GM12878 (cell line): ENCODE measurements at regions not wholly inside any gene's neighbourhood (a gene's known extent, or its start where the extent isn't known, plus 50 kb on each side); places are given as distances from the start of the nearest gene placed in this dataset.

Experiments used
- CBFB ChIP-seq: IDR thresholded peaks from 2 replicates; pipeline ENCODE4 v1.6.1; 2016; ENCODE audit warnings: antibody characterized with exemption, low read depth
- CHD2 ChIP-seq: IDR thresholded peaks from 2 replicates; pipeline ENCODE4 v1.6.1; 2011; ENCODE audit warnings: low read depth, low read length, improper control_type of control experiment, borderline replicate concordance
- JUND ChIP-seq: IDR thresholded peaks from 2 replicates; pipeline ENCODE4 v1.6.1; 2012; ENCODE audit warnings: low read depth, mild to moderate bottlenecking, low read length, improper control_type of control experiment, moderate library complexity
- NFYB ChIP-seq: IDR thresholded peaks from 2 replicates; pipeline ENCODE4 v1.6.1; 2011; ENCODE audit warnings: low read depth, mild to moderate bottlenecking, low read length, improper control_type of control experiment, moderate library complexity; ENCODE audit not compliant: insufficient read depth
- POLR2A ChIP-seq: IDR thresholded peaks from 2 replicates; pipeline ENCODE4 v1.6.1; 2011; ENCODE audit warnings: low read depth, mild to moderate bottlenecking, low read length
- RAD21 ChIP-seq: IDR thresholded peaks from 2 replicates; pipeline ENCODE4 v1.6.1; 2011; ENCODE audit warnings: mild to moderate bottlenecking, low read depth, low read length, moderate library complexity; ENCODE audit not compliant: insufficient read depth
- TBL1XR1 ChIP-seq: IDR thresholded peaks from 2 replicates; pipeline ENCODE4 v1.6.1; 2012; ENCODE audit warnings: low read depth, low read length, improper control_type of control experiment
- YY1 ChIP-seq: IDR thresholded peaks from 2 replicates; pipeline ENCODE4 v1.6.1; 2011; ENCODE audit warnings: low read depth, mild to moderate bottlenecking, low read length
- TF ChIP-seq, protein P1 (sequence below), 3 experiments: IDR thresholded peaks in 2 of 3; conservative IDR thresholded peaks in 1 of 3; 2 replicates each; pipeline ENCODE4 v1.5.1; 2011; ENCODE audit warnings: low read depth in 3 of 3, low read length in 3 of 3, mild to moderate bottlenecking in 3 of 3, control low read depth in 2 of 3, moderate library complexity in 2 of 3, inconsistent platforms in 1 of 3, mixed read lengths in 1 of 3; ENCODE audit not compliant: control insufficient read depth in 2 of 3, insufficient read depth in 1 of 3; ENCODE audit errors: extremely low read depth in 1 of 3
- TF ChIP-seq, protein P2 (sequence below): IDR thresholded peaks from 2 replicates; pipeline ENCODE4 v1.6.1; 2011; ENCODE audit warnings: low read depth, mild to moderate bottlenecking, low read length, moderate library complexity, borderline replicate concordance; ENCODE audit errors: extremely low read depth
- TF ChIP-seq, protein P3 (sequence below): fragments of 450-650 bp; IDR thresholded peaks from 2 replicates; pipeline ENCODE4 v1.6.1; 2016; ENCODE audit warnings: mild to moderate bottlenecking

DNA sequence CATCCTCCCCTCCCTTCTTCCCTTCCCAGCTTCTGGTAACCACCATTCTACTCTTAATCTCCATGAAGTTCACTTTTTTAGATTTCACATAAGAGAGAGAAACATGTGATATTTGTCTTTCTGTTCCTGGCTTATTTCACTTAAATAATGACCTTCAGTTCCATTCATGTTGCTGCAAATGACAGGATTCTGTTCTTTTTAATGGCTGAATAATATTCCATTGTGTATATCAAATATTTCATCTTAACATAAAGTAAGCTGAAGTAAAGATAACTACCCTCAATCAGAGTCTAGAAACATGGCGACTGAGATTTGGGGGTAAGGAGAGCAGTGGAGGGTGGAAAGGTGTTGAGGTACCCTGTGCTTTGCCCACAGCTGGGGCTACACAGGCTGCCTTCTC lies 68.9 kb downstream of the RHOU start:
- TF ChIP-seq NFYB (no peak), TBL1XR1 (no peak), CHD2 (no peak), JUND (no peak), POLR2A (no peak), CBFB (no peak), YY1 (no peak), RAD21 (no peak)
- TF ChIP-seq, protein P1, sequence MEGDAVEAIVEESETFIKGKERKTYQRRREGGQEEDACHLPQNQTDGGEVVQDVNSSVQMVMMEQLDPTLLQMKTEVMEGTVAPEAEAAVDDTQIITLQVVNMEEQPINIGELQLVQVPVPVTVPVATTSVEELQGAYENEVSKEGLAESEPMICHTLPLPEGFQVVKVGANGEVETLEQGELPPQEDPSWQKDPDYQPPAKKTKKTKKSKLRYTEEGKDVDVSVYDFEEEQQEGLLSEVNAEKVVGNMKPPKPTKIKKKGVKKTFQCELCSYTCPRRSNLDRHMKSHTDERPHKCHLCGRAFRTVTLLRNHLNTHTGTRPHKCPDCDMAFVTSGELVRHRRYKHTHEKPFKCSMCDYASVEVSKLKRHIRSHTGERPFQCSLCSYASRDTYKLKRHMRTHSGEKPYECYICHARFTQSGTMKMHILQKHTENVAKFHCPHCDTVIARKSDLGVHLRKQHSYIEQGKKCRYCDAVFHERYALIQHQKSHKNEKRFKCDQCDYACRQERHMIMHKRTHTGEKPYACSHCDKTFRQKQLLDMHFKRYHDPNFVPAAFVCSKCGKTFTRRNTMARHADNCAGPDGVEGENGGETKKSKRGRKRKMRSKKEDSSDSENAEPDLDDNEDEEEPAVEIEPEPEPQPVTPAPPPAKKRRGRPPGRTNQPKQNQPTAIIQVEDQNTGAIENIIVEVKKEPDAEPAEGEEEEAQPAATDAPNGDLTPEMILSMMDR (IDR thresholded peaks at IDR 0.05 in 2 of 3, conservative IDR thresholded peaks at IDR 0.05 in 1 of 3; ENCODE audit: control insufficient read depth in 2 of 3, extremely low read depth in 1 of 3, insufficient read depth in 1 of 3, low read depth in 3 of 3, low read length in 3 of 3): no peak
- TF ChIP-seq, protein P2, sequence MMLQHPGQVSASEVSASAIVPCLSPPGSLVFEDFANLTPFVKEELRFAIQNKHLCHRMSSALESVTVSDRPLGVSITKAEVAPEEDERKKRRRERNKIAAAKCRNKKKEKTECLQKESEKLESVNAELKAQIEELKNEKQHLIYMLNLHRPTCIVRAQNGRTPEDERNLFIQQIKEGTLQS: no peak
- TF ChIP-seq, protein P3, sequence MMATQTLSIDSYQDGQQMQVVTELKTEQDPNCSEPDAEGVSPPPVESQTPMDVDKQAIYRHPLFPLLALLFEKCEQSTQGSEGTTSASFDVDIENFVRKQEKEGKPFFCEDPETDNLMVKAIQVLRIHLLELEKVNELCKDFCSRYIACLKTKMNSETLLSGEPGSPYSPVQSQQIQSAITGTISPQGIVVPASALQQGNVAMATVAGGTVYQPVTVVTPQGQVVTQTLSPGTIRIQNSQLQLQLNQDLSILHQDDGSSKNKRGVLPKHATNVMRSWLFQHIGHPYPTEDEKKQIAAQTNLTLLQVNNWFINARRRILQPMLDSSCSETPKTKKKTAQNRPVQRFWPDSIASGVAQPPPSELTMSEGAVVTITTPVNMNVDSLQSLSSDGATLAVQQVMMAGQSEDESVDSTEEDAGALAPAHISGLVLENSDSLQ: no peak
